Panc1 (cell line): ENCODE measurements at regions not wholly inside any gene's neighbourhood (a gene's known extent, or its start where the extent isn't known, plus 50 kb on each side); places are given as distances from the start of the nearest gene placed in this dataset.

Source experiments
- POLR2AphosphoS5 ChIP-seq: IDR thresholded peaks from 2 replicates; pipeline ENCODE4 v1.6.1; 2012; ENCODE audit warnings: mild to moderate bottlenecking, low read depth, low read length, moderate library complexity
- SIN3A ChIP-seq: IDR thresholded peaks from 2 replicates; pipeline ENCODE4 v1.6.1; 2012; ENCODE audit warnings: low read depth, mild to moderate bottlenecking, low read length, moderate library complexity, borderline replicate concordance; ENCODE audit not compliant: insufficient read depth
- TF ChIP-seq, protein P1 (sequence below): fragments of 450-650 bp; IDR thresholded peaks from 2 replicates; pipeline ENCODE4 v1.5.1; 2017; ENCODE audit warnings: mild to moderate bottlenecking

DNA sequence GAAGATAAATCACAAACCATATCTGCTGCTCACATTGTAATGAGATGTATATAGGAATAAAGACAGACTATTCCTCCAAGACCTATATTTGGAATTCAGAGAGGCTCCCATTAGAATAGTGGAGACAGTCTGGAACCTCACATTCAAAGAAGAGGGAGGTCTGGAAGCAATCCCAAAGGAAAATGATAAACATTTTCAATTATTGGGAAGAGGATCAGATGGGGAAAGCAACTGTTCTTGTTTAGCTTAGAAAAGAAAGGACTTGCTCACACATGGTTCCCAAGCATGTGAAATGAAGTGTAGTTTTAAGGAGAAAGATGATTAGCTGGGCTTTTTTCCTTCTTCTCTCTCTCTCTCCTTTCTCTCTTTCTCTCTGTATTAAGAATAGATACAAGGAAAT lies 193.0 kb upstream of the LMNTD1 start:
- TF ChIP-seq, protein P1, sequence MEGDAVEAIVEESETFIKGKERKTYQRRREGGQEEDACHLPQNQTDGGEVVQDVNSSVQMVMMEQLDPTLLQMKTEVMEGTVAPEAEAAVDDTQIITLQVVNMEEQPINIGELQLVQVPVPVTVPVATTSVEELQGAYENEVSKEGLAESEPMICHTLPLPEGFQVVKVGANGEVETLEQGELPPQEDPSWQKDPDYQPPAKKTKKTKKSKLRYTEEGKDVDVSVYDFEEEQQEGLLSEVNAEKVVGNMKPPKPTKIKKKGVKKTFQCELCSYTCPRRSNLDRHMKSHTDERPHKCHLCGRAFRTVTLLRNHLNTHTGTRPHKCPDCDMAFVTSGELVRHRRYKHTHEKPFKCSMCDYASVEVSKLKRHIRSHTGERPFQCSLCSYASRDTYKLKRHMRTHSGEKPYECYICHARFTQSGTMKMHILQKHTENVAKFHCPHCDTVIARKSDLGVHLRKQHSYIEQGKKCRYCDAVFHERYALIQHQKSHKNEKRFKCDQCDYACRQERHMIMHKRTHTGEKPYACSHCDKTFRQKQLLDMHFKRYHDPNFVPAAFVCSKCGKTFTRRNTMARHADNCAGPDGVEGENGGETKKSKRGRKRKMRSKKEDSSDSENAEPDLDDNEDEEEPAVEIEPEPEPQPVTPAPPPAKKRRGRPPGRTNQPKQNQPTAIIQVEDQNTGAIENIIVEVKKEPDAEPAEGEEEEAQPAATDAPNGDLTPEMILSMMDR: no peak
- no peak for TF ChIP-seq POLR2AphosphoS5
- TF ChIP-seq SIN3A: no peak
